K562 (cell line): ENCODE measurements at regions not wholly inside any gene's neighbourhood (a gene's known extent, or its start where the extent isn't known, plus 50 kb on each side); places are given as distances from the start of the nearest gene placed in this dataset.

Experiments
- ATAC-seq: fragments of 200-7000 bp; cut with Tn5 transposase; 3 replicates; pipeline ENCODE4 v1.9.1; 2020; ENCODE audit warnings: moderate library complexity
- BruUV-seq: library from RNA; stranded (reverse); fragments of 400-500 nt; replicated peaks from 2 replicates; lab custom pipeline; 2021; lab: Mats Ljungman, UMichigan
- CTCF ChIA-PET: fragments of 300-600 bp; formaldehyde crosslinking; extraction: SDS; loops from one replicate; lab custom pipeline; 2021; ENCODE audit warnings: low intra/inter-chr PET ratio; lab: Yijun Ruan, JAX
- POLR2A ChIA-PET: fragments of 300-600, 350-650 bp; sonication (Branson Sonifier 250); formaldehyde crosslinking; extraction: SDS; loops from one replicate; lab custom pipeline; 2021; ENCODE audit warnings: antibody characterized with exemption, inconsistent platforms; lab: Yijun Ruan, JAX
- DNase-seq, 4 experiments: peaks; one replicate each; pipeline versions ENCODE4 v3.0.0 to v3.0.0-alpha.2; 2011 to 2018; ENCODE audit warnings: low spot score in 3 of 4, mixed read lengths in 3 of 4; ENCODE audit errors: extremely low read depth in 1 of 4
- FAIRE-seq: peaks from 2 replicates; lab custom pipeline; 2011; peaks lifted over from hg19 to GRCh38; lab: Jason Lieb, UNC
- H2AFZ ChIP-seq: 2 replicates; pipeline ENCODE4 v1.6.0; 2011; ENCODE audit warnings: low read depth, low read length, control low read depth, inconsistent platforms
- H3K27ac ChIP-seq: fragments of 200-600 bp; 3 replicates; pipeline ENCODE4 v1.8.0; 2011; ENCODE audit warnings: low read depth, mild to moderate bottlenecking, control low read depth, inconsistent platforms, low read length, moderate library complexity, mixed read lengths; ENCODE audit errors: extremely low read depth
- H3K27me3 ChIP-seq, 2 experiments: fragments of 300-600 bp in 1 of 2; 2 replicates in 1 of 2; 3 replicates in 1 of 2; pipeline versions ENCODE4 v1.6.0 to v1.8.0; 2011; ENCODE audit warnings: inconsistent platforms in 2 of 2, low read length in 2 of 2, mild to moderate bottlenecking in 1 of 2, mixed read lengths in 1 of 2, moderate library complexity in 1 of 2; ENCODE audit not compliant: control insufficient read depth in 2 of 2, insufficient read depth in 2 of 2
- H3K36me3 ChIP-seq: fragments of 300-600 bp; 3 replicates; pipeline ENCODE4 v1.8.0; 2011; ENCODE audit warnings: mild to moderate bottlenecking, low read length, inconsistent platforms; ENCODE audit not compliant: control insufficient read depth, insufficient read depth
- H3K4me1 ChIP-seq, 2 experiments: fragments of 200-600 bp in 1 of 2; replicated peaks in 1 of 2; 2 replicates in 1 of 2; 3 replicates in 1 of 2; pipeline versions ENCODE4 v1.5.1 to v1.8.0; 2011; ENCODE audit warnings: inconsistent platforms in 2 of 2, low read length in 2 of 2, mild to moderate bottlenecking in 1 of 2, mixed read lengths in 1 of 2, moderate library complexity in 1 of 2; ENCODE audit not compliant: control insufficient read depth in 2 of 2, insufficient read depth in 2 of 2
- H3K4me2 ChIP-seq: 2 replicates; pipeline ENCODE4 v1.6.1; 2011; ENCODE audit warnings: low read length, control low read depth, inconsistent platforms, mixed read lengths; ENCODE audit not compliant: insufficient read depth
- H3K4me3 ChIP-seq: fragments of 200-600 bp; sonication (generic), shearing (Covaris generic); 2 replicates; pipeline ENCODE4 v1.5.1; 2016; ENCODE audit warnings: control low read depth, inconsistent platforms
- H3K79me2 ChIP-seq: fragments of 200-600 bp; 3 replicates; pipeline ENCODE4 v1.8.0; 2011; ENCODE audit warnings: low read length, inconsistent platforms; ENCODE audit not compliant: control insufficient read depth, insufficient read depth
- H3K9ac ChIP-seq, 2 experiments: 2 replicates each; pipeline versions ENCODE4 v1.6.0 to v1.6.1; 2011; ENCODE audit warnings: low read depth in 2 of 2, low read length in 2 of 2, control low read depth in 1 of 2, inconsistent platforms in 1 of 2, mild to moderate bottlenecking in 1 of 2, mixed read lengths in 1 of 2; ENCODE audit not compliant: insufficient read depth in 1 of 2
- H3K9me1 ChIP-seq: one replicate; pipeline ENCODE4 v1.6.0; 2011; ENCODE audit warnings: inconsistent platforms, mild to moderate bottlenecking, low read length, moderate library complexity; ENCODE audit not compliant: control insufficient read depth, insufficient read depth
- H3K9me3 ChIP-seq: replicated peaks from 2 replicates; pipeline ENCODE4 v1.5.1; 2011; ENCODE audit warnings: low read depth, low read length, inconsistent platforms; ENCODE audit not compliant: control insufficient read depth, insufficient read depth
- H4K20me1 ChIP-seq: replicated peaks from 2 replicates; pipeline ENCODE4 v1.6.1; 2011; ENCODE audit warnings: low read length, inconsistent platforms, mixed read lengths; ENCODE audit not compliant: control insufficient read depth, insufficient read depth
- CTBP1 ChIP-seq: fragments of 450-650 bp; IDR thresholded peaks from 2 replicates; pipeline ENCODE4 v1.6.1; 2016; ENCODE audit warnings: borderline replicate concordance
- NFE2 ChIP-seq: IDR thresholded peaks from 2 replicates; pipeline ENCODE4 v1.6.1; 2014; ENCODE audit warnings: antibody characterized with exemption, low read depth
- SREBF1 ChIP-seq: fragments of 150-350 bp; IDR thresholded peaks from 2 replicates; pipeline ENCODE4 v1.6.1; 2014; ENCODE audit warnings: antibody characterized with exemption, low read depth, low read length, borderline replicate concordance
- WGBS: fragments of 100-300 bp; shearing (Covaris generic); methylation state at CpG from one replicate; pipeline ENCODE4 v1.1.6; 2016; ENCODE audit warnings: low coverage, mixed read lengths; ENCODE audit not compliant: insufficient coverage; ENCODE audit errors: missing lambda C conversion rate; 5-methylcytosine and 5-hydroxymethylcytosine counted together
- in situ Hi-C: fragments of 300-500 bp; cut with MboI; formaldehyde crosslinking; loops from 4 replicates; pipeline ENCODE4 v1.15.0; 2018; ENCODE audit warnings: inconsistent platforms, mixed read lengths
- intact Hi-C: fragments of 100-400 bp; cut with micrococcal nuclease; formaldehyde crosslinking; loops from 2 replicates; pipeline ENCODE4 v1.14.2; 2022
- TF ChIP-seq, protein P1 (sequence below), 3 experiments: IDR thresholded peaks in 2 of 3; conservative IDR thresholded peaks in 1 of 3; 2 replicates each; pipeline ENCODE4 v1.5.1; 2011 to 2012; ENCODE audit warnings: low read length in 3 of 3, mild to moderate bottlenecking in 3 of 3, control low read depth in 2 of 3, improper control_type of control experiment in 1 of 3, inconsistent platforms in 1 of 3, low read depth in 1 of 3, mixed read lengths in 1 of 3, moderate library complexity in 1 of 3; ENCODE audit not compliant: insufficient read depth in 2 of 3
- TF ChIP-seq, protein P2 (sequence below), 2 experiments: fragments of 450-650 bp; IDR thresholded peaks; 2 replicates each; pipeline ENCODE4 v1.6.1; 2016; ENCODE audit warnings: mild to moderate bottlenecking in 2 of 2, borderline replicate concordance in 1 of 2, low read depth in 1 of 2, moderate library complexity in 1 of 2

DNA sequence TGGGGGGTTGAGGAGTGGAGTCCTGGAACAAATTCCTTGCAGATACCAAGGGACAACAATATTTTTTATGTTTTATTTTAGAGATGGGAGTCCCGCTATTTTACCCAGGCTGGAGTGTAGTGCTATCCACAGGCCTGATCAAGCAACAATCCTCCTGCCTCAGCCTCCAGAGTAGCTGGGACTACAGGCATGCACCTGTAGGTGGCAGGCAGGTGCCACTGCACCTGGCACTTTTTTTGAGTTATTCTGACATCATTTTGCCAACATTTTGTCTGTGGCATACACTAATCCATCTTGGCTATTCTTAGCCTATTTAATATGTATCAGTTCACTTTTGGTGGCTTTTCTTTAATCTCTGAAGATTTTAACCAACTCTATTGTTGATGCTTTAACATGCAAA is 317.8 kb upstream of the MTPN start:
- peak; percentile 55 for ATAC-seq
- Histone ChIP-seq H3K4me3 (no peak overlapping the region), H4K20me1 (no peaks in the 10 kb centered on the region), H3K9me3 (no peaks in the 10 kb centered on the region), H3K36me3 (no peaks in the 10 kb centered on the region), H3K9me1 (no peaks in the 10 kb centered on the region), H3K79me2 (no peaks in the 10 kb centered on the region), H3K27me3 (no peaks in the 10 kb centered on the region), H3K27ac (no peak overlapping the region), H3K4me2 (no peak overlapping the region), H3K4me1 (no peaks in the 10 kb centered on the region), H3K9ac (no peak overlapping the region), H2AFZ (no peak overlapping the region)
- intact Hi-C loops = no loop called here
- POLR2A ChIA-PET = no interaction called here
- no TSS peak for BruUV-seq
- FAIRE-seq = no peak
- WGBS = 70% methylated on average over 1 of the region's 1 CpG
- CTCF ChIA-PET = no interaction called here
- TF ChIP-seq, protein P1, sequence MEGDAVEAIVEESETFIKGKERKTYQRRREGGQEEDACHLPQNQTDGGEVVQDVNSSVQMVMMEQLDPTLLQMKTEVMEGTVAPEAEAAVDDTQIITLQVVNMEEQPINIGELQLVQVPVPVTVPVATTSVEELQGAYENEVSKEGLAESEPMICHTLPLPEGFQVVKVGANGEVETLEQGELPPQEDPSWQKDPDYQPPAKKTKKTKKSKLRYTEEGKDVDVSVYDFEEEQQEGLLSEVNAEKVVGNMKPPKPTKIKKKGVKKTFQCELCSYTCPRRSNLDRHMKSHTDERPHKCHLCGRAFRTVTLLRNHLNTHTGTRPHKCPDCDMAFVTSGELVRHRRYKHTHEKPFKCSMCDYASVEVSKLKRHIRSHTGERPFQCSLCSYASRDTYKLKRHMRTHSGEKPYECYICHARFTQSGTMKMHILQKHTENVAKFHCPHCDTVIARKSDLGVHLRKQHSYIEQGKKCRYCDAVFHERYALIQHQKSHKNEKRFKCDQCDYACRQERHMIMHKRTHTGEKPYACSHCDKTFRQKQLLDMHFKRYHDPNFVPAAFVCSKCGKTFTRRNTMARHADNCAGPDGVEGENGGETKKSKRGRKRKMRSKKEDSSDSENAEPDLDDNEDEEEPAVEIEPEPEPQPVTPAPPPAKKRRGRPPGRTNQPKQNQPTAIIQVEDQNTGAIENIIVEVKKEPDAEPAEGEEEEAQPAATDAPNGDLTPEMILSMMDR (IDR thresholded peaks at IDR 0.05 in 2 of 3, conservative IDR thresholded peaks at IDR 0.05 in 1 of 3; ENCODE audit: insufficient read depth in 2 of 3, low read depth in 1 of 3, low read length in 3 of 3) = peak in 2 of 3 experiments; percentile 12 to 28; a peak in 1 of 6 replicates
- no peak for TF ChIP-seq CTBP1
- peak in 1 of 4 experiments; percentile 9 for DNase-seq
- in situ Hi-C loops = no loop called here

DNA sequence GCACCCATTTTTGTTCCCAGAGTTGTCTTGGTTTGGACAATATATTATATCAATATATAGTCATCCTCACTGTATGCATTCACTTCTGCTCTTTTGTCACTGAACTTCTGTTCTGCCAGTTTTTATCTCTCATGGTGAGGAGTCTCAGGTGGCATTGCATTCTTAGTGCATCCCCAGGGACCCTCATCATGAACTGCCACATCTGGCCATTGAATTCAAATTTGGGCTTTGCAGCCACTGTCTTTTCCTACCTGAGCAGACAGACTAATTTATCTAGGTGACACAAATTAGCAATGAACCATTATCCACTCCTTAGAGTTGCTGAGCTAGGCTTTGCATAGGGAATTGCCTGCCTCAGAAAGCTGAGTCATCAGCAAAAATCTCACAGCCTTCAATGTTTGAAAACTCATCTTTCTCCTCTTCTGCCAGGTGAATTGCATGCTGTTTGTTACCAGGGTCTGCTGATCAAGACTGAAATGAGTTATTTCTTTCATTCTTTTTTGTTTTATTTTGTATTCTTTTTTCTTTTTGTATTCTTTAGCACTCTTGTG is 316.8 kb upstream of the MTPN start:
- Histone ChIP-seq H3K36me3 (no peaks in the 10 kb centered on the region), H3K27me3 (no peaks in the 10 kb centered on the region), H2AFZ (no peak overlapping the region), H3K4me1 (no peaks in the 10 kb centered on the region), H3K27ac (no peak overlapping the region), H3K9me1 (no peaks in the 10 kb centered on the region), H3K79me2 (no peaks in the 10 kb centered on the region), H3K4me2 (no peak overlapping the region), H3K9me3 (no peaks in the 10 kb centered on the region), H4K20me1 (no peaks in the 10 kb centered on the region), H3K9ac (no peak overlapping the region), H3K4me3 (no peak overlapping the region)
- BruUV-seq = no TSS peak
- in situ Hi-C loops (no loop called here), intact Hi-C loops (no loop called here)
- ATAC-seq (no peak), DNase-seq (no peak), FAIRE-seq (no peak)
- POLR2A ChIA-PET = no interaction called here
- CTCF ChIA-PET = no interaction called here
- TF ChIP-seq, protein P2, sequence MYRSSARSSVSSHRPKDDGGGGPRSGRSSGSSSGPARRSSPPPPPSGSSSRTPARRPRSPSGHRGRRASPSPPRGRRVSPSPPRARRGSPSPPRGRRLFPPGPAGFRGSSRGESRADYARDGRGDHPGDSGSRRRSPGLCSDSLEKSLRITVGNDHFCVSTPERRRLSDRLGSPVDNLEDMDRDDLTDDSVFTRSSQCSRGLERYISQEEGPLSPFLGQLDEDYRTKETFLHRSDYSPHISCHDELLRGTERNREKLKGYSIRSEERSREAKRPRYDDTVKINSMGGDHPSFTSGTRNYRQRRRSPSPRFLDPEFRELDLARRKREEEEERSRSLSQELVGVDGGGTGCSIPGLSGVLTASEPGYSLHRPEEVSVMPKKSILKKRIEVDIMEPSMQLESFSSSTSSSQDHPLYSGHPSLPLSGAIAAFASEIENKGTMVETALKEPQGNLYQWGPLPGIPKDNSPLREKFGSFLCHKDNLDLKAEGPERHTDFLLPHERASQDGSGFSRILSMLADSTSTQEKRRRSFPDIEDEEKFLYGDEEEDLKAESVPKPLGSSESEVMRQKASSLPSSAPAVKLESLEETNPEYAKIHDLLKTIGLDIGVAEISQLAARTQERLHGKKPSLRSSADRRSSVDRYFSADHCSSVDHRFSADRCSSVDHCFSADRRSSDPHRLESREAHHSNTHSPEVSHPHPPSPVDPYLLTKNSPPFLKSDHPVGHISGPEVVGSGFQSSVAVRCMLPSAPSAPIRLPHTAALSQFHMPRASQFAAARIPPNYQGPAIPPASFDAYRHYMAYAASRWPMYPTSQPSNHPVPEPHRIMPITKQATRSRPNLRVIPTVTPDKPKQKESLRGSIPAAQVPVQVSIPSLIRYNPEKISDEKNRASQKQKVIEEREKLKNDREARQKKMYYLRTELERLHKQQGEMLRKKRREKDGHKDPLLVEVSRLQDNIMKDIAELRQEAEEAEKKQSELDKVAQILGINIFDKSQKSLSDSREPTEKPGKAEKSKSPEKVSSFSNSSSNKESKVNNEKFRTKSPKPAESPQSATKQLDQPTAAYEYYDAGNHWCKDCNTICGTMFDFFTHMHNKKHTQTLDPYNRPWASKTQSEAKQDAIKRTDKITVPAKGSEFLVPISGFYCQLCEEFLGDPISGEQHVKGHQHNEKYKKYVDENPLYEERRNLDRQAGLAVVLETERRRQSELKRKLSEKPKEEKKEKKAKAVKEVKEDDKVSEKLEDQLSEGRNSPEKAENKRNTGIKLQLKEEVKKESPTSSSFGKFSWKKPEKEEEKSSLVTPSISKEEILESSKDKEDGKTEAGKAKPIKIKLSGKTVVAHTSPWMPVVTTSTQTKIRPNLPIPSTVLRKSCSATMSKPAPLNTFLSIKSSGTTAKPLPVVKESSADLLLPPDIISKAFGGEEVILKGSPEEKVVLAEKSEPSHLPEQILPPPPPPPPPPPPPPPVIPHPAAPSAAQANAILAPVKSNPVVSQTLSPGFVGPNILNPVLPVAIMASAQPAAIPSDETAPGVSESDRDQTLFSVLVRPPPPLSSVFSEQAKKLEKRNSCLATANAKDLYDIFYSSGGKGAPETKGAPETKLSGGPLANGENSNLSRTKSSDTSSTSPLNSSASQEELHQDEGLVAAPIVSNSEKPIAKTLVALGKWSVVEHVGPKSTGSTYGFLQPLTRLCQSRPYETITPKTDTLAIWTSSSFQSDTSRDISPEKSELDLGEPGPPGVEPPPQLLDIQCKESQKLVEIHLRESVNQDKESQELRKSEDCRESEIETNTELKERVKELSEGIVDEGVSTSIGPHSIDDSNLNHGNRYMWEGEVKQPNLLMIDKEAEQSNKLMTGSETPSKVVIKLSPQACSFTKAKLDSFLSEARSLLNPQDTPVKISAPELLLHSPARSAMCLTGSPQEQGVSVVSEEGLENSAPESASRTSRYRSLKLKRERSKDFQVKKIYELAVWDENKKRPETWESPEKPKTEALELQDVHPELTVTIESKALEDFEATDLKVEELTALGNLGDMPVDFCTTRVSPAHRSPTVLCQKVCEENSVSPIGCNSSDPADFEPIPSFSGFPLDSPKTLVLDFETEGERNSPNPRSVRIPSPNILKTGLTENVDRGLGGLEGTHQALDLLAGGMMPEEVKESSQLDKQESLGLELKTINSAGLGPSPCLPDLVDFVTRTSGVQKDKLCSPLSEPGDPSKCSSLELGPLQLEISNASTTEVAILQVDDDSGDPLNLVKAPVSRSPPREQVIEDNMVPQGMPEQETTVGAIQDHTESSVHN (IDR thresholded peaks at IDR 0.05; ENCODE audit: borderline replicate concordance in 1 of 2, low read depth in 1 of 2) = no peak
- TF ChIP-seq NFE2 = peak; percentile 68
- no peak for TF ChIP-seq SREBF1
